CD4-positive, alpha-beta T cell (primary cell): ENCODE measurements at regions not wholly inside any gene's neighbourhood (a gene's known extent, or its start where the extent isn't known, plus 50 kb on each side); places are given as distances from the start of the nearest gene placed in this dataset.
A peak's percentile ranks its signal among the peaks of the same experiment; 100 is the strongest.

Experiments
- ATAC-seq: fragments of 200-7000 bp; cut with Tn5 transposase; one replicate; pipeline ENCODE4 v1.10.0; 2022; ENCODE audit warnings: mild to moderate bottlenecking; ENCODE audit not compliant: poor library complexity
- CTCF ChIA-PET: fragments of 350-600 bp; sonication (Branson Sonifier 250); formaldehyde crosslinking; loops from one replicate; lab custom pipeline; 2021; ENCODE audit warnings: antibody characterized with exemption, inconsistent platforms; lab: Charles Lee
- POLR2A ChIA-PET: fragments of 350-600 bp; sonication (Branson Sonifier 250); formaldehyde crosslinking; loops from one replicate; lab custom pipeline; 2021; ENCODE audit warnings: antibody characterized with exemption, inconsistent platforms; lab: Charles Lee
- DNase-seq, 14 experiments: peaks; one replicate each; pipeline ENCODE4 v3.0.0-alpha.2; 2013 to 2020; ENCODE audit warnings: mixed read lengths in 2 of 14
- H3K27ac ChIP-seq, 2 donors: one replicate each; pipeline versions ENCODE4 v1.5.1 to v1.7.0; 2013; ENCODE audit warnings: low read length in 2 of 2, low read depth in 1 of 2, mild to moderate bottlenecking in 1 of 2
- H3K27me3 ChIP-seq, 2 experiments: 1 replicate in 1 of 2; 2 replicates in 1 of 2; pipeline versions ENCODE4 v1.6.1 to v1.7.0; 2013; ENCODE audit warnings: low read length in 2 of 2, control low read depth in 1 of 2, mild to moderate bottlenecking in 1 of 2, moderate library complexity in 1 of 2; ENCODE audit not compliant: insufficient read depth in 2 of 2, control insufficient read depth in 1 of 2
- H3K36me3 ChIP-seq: one replicate; pipeline ENCODE4 v1.6.1; 2013; ENCODE audit warnings: low read length, control low read depth; ENCODE audit not compliant: insufficient read depth
- H3K4me1 ChIP-seq: one replicate; pipeline ENCODE4 v1.6.1; 2013; ENCODE audit warnings: low read length, control low read depth; ENCODE audit not compliant: insufficient read depth
- H3K4me3 ChIP-seq: one replicate; pipeline ENCODE4 v1.5.1; 2013; ENCODE audit warnings: mild to moderate bottlenecking, low read length, moderate library complexity
- H3K9me3 ChIP-seq, 2 experiments: 1 replicate in 1 of 2; 2 replicates in 1 of 2; pipeline versions ENCODE4 v1.6.1 to v1.7.0; 2013; ENCODE audit warnings: low read length in 2 of 2, mild to moderate bottlenecking in 2 of 2, control low read depth in 1 of 2, moderate library complexity in 1 of 2; ENCODE audit not compliant: control insufficient read depth in 1 of 2, insufficient read depth in 1 of 2
- H3K27ac Mint-ChIP-seq: one replicate; pipeline ENCODE4 v1.8.0; 2020; ENCODE audit warnings: mixed read lengths
- H3K27me3 Mint-ChIP-seq: one replicate; pipeline ENCODE4 v1.8.0; 2021; ENCODE audit warnings: mixed read lengths
- H3K36me3 Mint-ChIP-seq: one replicate; pipeline ENCODE4 v1.8.0; 2021; ENCODE audit warnings: low read depth, mixed read lengths
- H3K4me1 Mint-ChIP-seq: one replicate; pipeline ENCODE4 v1.8.0; 2021; ENCODE audit warnings: low read depth, mixed read lengths
- H3K4me3 Mint-ChIP-seq: one replicate; pipeline ENCODE4 v1.8.0; 2020; ENCODE audit warnings: mild to moderate bottlenecking, mixed read lengths
- H3K9me3 Mint-ChIP-seq: one replicate; pipeline ENCODE4 v1.8.0; 2020; ENCODE audit warnings: mixed read lengths
- CTCF ChIP-seq: fragments of 200-600 bp; IDR thresholded peaks from one replicate; pipeline ENCODE4 v1.8.0; 2022; ENCODE audit warnings: antibody characterized with exemption, mild to moderate bottlenecking
- intact Hi-C, 2 experiments: fragments of 100-400 bp; cut with DNase I in 1 of 2; cut with micrococcal nuclease in 1 of 2; formaldehyde crosslinking; loops; one replicate each; pipeline versions ENCODE4 v1.15.1 to v1.9.0; 2023 to 2025; cut with DNase I, micrococcal nuclease

GRCh38 chr11:110973401-110973980, 261.3 kb upstream of the ARHGAP20 start:
- Mint-ChIP-seq H3K36me3 (no peaks in the 10 kb centered on the region), H3K4me3 (no peak overlapping the region), H3K27me3 (peaks cover 3% of the 10 kb centered on the region), H3K9me3 (no peaks in the 10 kb centered on the region), H3K27ac (no peak overlapping the region), H3K4me1 (no peaks in the 10 kb centered on the region)
- H3K27me3 ChIP-seq: no peaks in the 10 kb centered on the region
- intact Hi-C loops: no loop called here
- TF ChIP-seq CTCF: no peak
- peaks cover 0 to 3% of the 10 kb centered on the region in 2 experiments for H3K9me3 ChIP-seq
- DNase-seq: no peak
- ChIA-PET POLR2A (no interaction called here), CTCF (no interaction called here)
- H3K27ac ChIP-seq: no peak overlapping the region
- no peaks in the 10 kb centered on the region for H3K4me1 ChIP-seq
- no peak overlapping the region for H3K4me3 ChIP-seq
- no peak for ATAC-seq
- no peaks in the 10 kb centered on the region for H3K36me3 ChIP-seq

GRCh38 chr11:110972640-110973039, 260.4 kb upstream of the ARHGAP20 start:
- intact Hi-C loops: no loop called here
- DNase-seq: peak in 2 of 14 experiments; percentile 29 to 43
- no peak overlapping the region for H3K27ac ChIP-seq

GRCh38 chr11:110972106-110972505, 259.9 kb upstream of the ARHGAP20 start:
- DNase-seq (no peak), ATAC-seq (no peak)
- no peaks in the 10 kb centered on the region for H3K27me3 ChIP-seq
- no peak overlapping the region for H3K4me3 ChIP-seq
- Mint-ChIP-seq H3K4me3 (no peak overlapping the region), H3K9me3 (no peaks in the 10 kb centered on the region), H3K4me1 (no peaks in the 10 kb centered on the region), H3K36me3 (no peaks in the 10 kb centered on the region), H3K27ac (no peak overlapping the region), H3K27me3 (peaks cover 3% of the 10 kb centered on the region)
- TF ChIP-seq CTCF: no peak
- ChIA-PET CTCF (no interaction called here), POLR2A (no interaction called here)
- H3K9me3 ChIP-seq: peaks cover 0 to 3% of the 10 kb centered on the region in 2 experiments
- no peaks in the 10 kb centered on the region for H3K4me1 ChIP-seq
- H3K27ac ChIP-seq: no peak overlapping the region
- no peaks in the 10 kb centered on the region for H3K36me3 ChIP-seq
- intact Hi-C loops: no loop called here

More at GRCh38 chr11:110972640-110973039, 260.4 kb upstream of the ARHGAP20 start:
- H3K9me3 Mint-ChIP-seq: no peaks in the 10 kb centered on the region
- peaks cover 3% of the 10 kb centered on the region for H3K27me3 Mint-ChIP-seq
- H3K4me3 ChIP-seq: no peak overlapping the region
- no peak overlapping the region for H3K27ac Mint-ChIP-seq
- CTCF ChIA-PET: no interaction called here
- H3K9me3 ChIP-seq: peaks cover 0 to 3% of the 10 kb centered on the region in 2 experiments
- POLR2A ChIA-PET: no interaction called here
- H3K27me3 ChIP-seq: no peaks in the 10 kb centered on the region
- H3K4me1 ChIP-seq: no peaks in the 10 kb centered on the region
- H3K36me3 ChIP-seq: no peaks in the 10 kb centered on the region
- H3K4me3 Mint-ChIP-seq: no peak overlapping the region
- H3K36me3 Mint-ChIP-seq: no peaks in the 10 kb centered on the region
- no peaks in the 10 kb centered on the region for H3K4me1 Mint-ChIP-seq
- no peak for ATAC-seq
- no peak for TF ChIP-seq CTCF
